NCI-H526 treated with DMSO at 0.1 percent for 48 hours (cell line): ENCODE measurements at regions not wholly inside any gene's neighbourhood (a gene's known extent, or its start where the extent isn't known, plus 50 kb on each side); places are given as distances from the start of the nearest gene placed in this dataset.
"Not testable (repeated sequence)": the region's sequence is repeated elsewhere in the genome, so short reads cannot be mapped to it uniquely, and the experiment has no call there.

Source experiments
- DNase-seq: peaks from one replicate; lab custom pipeline; 2025; lab: John Stamatoyannopoulos, UW

DNA sequence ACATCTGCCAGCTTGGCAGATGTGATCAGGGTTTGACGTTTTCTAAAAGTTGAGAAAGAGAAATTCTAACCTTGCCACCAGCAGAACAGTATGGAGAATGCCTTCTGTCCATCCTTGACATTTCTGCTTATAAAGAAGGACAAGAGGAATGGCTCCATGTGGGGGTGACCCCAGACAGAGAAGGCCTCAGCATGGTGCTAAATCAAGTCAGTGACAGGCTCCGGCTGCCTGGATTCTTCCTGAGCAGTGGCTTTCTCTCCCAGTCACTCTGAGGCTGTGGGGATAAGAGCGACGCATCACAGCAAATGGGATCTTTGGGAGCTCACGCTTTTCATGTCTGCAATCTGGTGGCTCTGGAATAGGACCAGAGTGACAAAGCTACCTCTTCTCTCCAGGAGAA is 640.2 kb upstream of the CAMK1G start:
- DNase-seq: no peak

DNA sequence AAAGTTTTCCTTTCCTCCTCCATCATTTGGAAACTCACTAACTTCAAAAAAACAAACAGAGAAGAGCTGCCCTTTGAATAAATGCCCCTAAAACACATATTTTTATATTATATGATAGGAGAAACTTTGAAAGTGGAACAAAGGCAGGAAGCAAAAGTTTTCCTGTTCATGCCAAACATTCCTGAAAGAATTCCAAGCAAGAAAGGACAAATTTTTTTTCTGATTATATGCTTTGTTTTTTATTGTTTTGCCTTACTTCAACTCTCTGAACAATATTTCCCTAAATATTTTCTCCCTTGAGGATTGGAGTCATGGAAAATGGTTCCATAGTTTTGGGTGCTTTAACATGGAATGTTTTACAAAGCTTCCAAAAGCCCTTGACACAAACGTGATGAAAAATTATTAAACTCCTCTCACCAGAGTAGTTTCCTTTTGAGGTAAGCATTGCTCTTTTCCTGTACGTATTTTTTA is 638.5 kb upstream of the CAMK1G start:
- DNase-seq: no peak

DNA sequence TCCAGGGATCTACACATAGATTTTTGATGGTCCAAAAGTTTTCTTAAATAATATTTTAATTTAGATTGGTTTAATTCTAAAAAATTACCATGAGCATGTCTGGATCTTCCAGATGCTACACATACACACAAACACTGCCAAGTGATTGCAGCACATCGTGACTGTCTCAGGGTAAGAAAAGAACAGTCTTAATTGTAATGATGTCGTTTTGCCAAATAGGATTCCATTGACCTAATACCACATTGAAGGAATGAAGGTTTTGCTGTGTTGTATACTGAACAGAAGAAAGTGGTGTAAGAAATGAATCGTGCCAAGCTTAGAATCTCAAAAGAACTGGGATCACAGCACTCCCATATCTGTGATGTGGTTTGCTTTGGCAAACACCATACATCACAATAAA is 633.3 kb upstream of the CAMK1G start:
- no peak for DNase-seq

DNA sequence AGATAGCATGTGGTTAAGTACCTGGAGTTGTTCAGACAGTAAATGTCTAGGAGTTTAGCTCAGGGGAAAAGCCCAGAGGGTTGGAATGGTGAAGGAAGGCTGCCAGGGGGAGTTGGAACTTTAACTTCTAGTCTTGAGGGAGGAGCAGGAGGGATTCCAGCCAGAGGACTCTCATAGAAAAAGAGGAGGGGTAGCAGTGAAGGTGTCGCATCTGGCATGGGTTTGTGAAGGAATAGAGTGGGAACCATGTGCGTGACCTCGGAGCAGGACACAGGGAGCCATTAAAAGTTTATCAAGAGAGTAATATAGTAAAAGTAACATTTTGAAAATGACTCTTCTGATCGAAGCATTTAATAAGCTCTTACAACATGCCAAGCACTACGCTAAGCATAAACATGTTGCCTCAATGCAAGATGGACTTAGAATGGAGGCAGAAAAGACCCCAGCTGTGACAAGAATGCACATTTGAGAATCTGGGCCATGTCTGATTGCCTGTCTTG is 632.4 kb upstream of the CAMK1G start:
- DNase-seq: no peak

DNA sequence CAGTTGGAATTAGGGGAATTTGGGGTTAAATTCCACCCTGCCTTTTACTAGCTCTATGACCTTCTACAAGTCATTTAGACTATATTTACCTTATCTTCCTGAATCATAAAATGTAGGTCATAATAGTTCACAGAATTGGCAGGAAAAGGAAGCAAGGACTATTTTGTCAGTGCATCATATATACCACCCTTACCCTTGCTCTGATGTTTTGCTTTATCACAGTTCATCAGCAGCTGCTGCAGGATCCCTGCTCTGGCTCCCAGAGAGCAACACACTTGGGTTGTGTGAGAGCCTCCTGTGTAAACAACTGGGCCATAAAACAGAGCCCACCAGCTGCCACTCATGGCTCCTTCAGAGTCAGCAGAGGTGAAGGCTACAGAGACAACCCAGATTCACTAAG is 631.6 kb upstream of the CAMK1G start:
- DNase-seq: no peak

DNA sequence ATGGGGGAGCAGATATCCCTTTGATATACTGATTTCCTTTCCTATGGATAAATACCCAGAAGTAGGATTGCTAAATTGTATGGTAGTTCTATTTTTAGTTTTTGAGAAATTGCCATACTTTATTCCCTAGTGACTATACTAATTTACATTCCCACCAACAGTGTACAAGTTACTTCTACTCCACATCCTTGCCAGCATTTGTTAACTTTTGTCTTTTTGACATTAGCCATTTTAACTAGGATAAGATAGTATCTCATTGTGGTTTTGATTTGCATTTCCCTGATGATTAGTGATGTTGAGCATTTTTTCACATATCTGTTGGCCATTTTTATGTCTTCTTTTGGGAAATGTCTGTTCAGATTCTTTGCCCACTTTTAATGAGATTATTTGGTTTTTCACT is 620.6 kb upstream of the CAMK1G start:
- no peak for DNase-seq

DNA sequence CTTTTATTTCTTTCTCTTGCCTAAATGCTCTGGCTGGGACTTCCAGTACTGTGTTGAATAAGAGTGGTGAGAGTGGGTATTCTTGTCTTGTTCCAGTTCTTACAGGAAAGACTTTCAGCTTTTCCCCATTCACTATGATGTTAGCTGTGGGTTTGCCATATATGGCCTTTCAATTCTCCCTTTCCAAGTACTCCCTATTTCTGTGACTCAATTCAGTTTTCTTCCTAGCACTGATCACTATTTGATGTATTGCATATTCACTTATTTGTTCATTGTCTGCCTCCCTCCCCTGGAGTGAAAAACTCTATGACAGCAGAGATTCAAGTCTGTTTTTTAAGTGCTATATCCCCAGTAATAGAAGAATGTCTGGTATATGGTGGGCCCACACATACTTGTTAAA is 618.2 kb upstream of the CAMK1G start:
- no peak for DNase-seq

DNA sequence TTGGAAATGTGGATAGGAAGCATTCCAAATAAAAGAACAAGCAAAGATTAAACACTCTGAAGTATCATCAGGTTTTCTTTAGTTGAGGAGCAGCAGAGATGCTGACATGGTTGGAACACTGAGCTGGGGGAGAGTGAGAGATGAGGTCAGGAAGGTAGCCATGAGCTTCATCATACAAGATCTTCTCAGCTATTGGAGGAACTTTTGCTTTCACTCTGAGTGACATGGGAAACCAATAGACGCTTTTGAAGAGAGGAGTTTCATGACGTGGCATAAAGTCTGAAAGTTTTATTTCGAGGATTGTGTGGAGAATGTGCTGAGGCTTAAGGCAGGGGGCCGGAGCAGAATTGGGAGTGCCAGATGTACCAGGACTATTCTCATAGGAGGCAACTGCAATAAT is 616.2 kb upstream of the CAMK1G start:
- no peak for DNase-seq

DNA sequence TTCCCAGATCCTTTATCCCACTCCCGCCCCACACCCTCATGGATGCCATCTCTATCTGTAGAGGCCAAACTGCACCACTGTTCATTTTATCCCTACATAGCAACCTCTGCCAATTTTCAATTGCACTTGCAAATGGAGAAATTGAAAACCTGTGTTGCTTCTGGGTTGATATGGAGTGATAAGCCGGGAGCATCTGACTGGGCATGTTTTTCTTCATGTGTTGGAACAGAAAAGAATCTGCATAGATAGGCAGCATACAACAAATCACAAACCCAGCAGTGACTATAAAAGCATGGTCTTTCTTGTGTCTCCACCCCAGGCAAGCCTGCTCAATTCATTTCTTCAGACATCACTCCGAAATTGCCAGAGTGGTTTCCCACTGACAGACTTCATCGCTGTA is 608.8 kb upstream of the CAMK1G start:
- DNase-seq: no peak

DNA sequence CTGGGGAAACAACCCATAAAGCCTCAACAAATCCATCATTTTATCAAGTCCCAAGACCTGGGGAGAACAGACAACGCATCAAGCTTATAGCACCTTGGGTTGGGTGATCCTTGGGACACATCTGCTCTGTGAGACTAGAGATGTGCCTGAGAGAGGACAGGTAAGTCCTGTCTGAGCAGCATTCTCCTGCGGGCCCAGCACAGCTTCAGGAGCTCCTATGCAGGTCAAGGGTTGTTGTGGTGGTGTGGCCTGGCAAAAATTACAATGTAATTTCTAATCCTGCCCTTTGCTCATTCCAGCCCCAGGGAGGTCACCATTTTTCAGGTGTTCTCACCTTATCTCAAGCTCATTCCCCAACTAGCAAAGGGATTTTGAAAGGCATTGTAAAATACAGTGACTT is 608.1 kb upstream of the CAMK1G start:
- no peak for DNase-seq

DNA sequence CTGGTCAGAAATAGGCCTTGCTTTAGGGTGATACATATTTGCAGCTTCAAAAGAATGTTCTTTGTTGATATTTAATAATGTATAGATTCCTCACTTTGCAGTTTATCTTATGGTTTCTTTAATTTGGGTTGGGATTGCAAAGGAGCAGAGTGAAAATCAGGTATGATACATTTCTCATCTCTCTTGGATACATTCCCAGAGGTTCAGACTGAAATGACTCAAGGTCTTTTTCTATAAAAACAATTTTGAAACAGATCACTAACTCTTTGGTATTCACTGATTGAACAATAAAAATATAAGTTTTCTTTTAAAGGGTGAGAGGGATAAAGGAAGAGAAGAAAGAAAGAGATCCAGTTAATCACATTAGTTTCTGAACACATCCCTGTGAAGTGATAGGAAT is 606.5 kb upstream of the CAMK1G start:
- no peak for DNase-seq

DNA sequence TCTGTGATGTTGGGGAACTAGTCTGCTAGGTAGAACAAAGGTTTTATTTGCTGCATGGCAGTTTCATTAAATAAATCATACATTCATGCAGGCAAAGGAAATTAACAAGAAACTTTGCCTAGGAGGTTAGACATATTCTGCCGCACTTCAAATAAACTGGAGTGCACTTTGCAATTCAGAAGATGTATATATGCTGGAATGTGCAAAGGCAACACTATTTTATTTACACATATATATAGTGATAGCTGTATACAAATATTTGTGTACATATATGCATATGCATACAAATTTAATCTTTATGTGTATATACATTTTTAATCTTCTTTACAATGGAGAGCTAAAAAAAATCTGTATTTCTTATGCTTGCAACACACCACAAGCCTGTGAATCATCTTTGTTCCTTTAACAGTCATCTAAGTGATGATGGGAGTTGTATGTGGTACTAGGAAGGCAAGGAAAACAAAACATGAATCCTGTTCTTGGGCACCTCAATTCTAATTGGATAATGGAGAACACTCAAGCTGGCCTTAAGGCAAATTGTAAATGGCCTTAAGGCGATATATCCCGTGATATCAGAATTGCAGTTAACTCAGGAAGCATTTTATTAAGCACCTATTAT is 605.8 kb upstream of the CAMK1G start:
- DNase-seq: no peak

DNA sequence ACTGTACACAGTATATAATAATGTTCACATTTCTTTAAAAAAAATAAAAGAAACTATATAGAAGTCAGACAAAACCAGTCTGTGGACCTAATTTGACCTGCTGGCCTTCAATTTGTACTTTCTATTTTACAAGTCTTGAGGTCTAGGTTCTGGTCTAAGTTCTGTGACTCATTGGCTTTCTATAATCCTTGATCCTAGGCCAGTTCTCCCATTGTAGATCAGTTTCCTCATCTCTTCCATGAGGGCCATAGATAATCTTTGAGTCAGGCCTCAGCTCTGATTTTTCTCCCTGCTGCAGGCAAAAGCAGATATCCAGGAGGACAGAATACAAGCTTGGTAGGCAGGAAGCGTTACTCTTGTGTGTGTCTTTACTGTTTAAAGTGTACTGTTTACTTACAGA is 603.7 kb upstream of the CAMK1G start:
- DNase-seq: no peak

DNA sequence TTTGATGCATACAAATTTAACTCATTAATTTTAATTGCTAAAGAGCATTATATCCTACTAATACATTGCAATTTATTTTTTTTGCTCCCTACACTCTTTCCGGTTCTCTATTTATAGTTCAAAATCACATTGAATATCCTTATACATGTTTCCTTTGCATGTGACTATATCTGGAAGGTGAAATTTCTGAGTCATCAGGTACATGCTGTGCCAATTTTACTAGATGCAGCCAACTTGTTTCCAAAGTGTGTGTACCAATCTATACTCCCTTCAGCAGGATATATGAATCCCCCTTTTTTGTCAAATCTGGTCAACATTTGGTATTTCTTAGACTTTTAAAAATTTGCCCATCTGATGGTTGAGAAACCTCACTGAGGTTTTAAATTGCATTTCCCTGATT is 602.9 kb upstream of the CAMK1G start:
- DNase-seq: no peak

DNA sequence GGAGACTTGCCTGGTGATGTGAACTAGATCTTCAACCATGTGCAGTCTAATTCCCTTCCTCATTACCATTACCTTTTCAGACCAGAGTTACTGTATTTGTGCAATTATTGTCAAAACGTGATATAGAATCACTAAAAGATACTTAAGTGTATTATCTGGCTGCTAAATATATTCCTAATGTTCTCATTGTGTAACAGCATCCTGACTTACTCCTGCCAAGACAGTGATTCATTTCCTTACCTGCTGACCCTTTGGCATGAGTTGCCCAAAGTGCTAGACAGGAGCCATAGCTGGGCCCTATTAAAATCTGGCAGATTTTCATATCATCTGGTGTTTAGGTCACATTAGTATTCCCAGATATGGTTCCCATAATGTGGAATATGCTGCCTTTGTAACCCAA is 598.3 kb upstream of the CAMK1G start:
- no peak for DNase-seq

DNA sequence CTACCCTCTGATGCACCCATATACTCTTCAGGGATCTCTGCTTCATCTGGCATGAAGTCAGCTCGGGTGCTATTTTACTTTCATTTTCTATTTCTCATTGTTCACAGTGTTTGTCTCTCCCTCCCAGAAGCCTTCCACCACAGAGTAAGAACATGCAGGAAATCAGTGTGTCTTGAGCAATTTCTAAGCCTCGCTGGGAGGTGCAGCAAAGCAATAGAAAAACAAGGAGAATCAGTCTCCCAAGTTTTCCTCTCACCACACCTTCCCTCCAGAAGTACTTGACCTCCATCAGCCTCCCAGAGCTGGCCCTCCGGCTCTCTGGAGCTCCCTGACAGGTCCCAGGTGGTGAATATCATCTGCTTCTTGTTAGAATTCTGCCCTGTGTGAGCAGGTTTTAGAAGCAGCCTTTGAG is 594.7 kb upstream of the CAMK1G start:
- DNase-seq: no peak

DNA sequence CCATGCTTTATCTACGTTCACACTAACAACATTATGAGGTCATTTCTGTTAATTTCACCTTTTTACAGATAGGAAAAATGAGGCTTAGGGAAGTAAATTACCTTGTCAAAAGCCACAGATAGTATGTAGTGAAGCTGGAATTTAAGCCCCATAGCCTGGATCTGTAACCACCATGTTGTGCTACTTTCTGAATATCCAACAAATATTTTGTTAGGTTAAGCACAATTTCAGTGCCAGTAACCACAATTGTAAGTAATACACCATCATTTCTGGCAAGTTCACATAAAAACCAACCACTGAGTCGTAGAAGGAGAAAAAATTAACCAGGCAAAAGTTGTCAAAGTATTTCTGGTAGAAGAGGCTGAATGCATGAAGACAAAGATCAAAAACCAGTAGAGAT is 593.1 kb upstream of the CAMK1G start:
- no peak for DNase-seq

DNA sequence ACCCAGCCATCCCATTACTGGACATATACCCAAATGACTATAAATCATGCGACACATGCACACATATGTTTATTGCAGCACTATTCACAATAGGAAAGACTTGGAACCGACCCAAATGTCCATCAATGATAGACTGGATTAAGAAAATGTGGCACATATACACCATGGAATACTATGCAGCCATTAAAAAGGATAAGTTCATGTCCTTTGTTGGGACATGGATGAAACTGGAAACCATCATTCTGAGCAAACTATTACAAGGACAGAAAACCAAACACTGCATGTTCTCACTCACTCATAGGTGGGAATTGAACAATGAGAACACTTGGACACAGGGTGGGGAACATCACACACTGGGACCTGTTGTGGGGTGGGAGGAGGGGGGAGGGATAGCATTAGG is 586.5 kb upstream of the CAMK1G start:
- DNase-seq: not testable (repeated sequence)

DNA sequence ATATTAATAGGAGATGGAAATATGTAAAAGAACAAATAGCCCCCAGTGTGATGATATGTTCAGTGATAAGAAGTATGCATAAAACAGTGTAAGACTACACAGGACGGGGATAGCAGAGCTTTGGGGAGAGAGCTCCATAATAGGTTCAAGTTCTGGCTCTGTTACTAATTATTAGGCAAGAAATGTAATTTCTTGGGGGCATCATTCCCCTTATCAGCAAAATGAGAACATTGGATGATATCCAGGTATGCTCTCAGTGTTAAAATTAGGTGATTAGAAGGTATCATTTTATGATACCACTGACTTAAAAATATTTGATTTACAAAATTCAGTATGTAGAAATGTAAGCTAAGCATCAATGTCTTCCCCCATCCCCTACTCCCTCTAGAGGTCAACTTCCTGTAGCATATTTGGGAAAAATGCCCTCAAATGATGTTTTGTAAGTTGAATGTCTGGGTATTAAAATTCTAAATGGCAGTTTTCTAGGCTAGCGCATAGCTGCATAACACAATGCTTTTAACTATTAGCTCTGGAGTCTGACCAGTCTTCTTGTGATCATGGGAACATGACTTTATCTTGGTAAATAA is 585.7 kb upstream of the CAMK1G start:
- no peak for DNase-seq

DNA sequence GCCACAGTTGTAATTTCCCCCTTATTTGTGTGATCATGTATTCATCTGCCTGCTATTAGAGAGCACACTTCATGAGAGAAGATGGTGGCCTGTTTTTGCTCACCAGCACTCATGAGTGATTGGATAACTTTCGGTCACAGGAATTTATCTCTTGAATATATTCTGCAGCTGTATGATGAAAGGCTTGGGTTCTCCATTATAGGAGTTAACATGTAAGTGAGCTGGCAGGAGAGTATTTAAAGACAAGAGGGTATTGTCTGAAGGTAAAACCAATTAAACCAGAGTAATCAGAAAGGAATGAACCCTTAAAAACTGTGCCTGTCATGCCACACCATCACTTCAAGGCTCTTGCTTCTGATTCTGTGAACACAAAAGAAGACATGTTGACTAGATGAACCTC is 574.9 kb upstream of the CAMK1G start:
- DNase-seq: no peak

DNA sequence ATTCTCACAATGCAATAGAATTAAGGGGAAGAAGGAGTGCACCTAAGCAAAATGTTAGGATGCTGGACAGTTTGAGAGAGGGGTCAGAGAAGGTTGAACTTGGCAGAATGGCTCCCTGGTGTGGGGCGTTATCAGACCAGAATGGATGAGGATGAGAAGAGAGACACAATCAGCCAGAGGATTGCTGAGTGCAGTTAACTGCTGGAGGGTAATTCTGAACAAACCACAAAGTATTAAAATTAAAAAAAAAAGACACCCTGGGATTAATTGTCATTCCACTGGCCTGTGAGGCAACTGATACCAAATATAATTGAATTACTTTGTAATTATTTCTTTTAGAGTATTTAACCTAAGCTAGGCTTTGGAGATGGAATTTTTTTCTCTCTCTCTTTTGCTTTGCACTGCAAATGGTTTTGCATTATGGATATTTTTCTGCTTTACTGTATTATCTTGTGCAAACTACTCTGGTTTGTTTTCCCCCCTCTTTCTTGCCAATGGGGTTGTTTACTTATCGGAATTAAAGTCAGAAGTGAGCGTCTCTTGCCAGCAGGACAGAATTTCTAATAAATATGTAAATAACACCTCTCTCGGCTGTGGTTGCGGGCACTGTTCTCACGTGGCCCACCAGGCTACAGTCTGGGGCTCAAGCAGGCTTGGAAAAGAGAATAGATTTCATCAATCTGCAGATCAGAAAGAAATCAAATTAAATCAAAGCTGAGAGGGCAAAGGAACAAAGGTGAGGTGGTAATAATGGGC is 572.9 kb upstream of the CAMK1G start:
- peak; percentile 38 for DNase-seq

DNA sequence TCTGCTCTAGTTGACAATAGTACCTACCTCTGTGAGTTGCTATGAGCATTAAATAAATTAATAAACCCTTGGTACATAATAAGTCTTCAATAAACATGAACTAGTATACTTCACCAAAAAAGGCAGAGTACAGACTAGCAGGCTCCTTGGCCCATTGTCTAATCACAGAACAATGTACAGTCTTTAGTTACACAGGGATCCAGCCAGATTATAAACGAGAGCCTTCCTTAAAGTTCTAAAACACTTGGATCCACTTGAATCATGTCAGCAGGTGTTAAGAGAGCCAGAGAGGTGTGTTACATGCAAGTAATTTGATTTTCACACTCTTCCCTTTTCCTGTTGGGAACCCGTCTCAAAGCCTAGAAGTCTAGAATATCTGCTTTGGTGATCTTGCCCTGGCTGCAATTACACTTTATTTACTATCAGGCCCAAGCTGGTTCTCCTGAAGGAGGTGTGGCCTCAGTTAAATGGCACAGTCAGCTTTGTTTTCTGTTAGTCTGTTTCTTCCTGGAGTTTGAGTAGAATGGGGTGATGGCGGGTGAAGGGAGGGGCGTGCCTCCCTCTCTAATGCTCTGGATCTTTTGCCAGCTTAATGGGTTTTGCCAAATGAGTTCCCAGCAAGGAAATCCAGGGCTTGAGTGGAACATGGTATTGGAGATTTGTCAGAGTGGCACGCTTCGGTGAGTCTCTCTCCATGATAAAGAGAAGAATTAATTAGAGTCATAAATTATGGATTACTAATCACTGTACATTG is 570.9 kb upstream of the CAMK1G start:
- no peak for DNase-seq

DNA sequence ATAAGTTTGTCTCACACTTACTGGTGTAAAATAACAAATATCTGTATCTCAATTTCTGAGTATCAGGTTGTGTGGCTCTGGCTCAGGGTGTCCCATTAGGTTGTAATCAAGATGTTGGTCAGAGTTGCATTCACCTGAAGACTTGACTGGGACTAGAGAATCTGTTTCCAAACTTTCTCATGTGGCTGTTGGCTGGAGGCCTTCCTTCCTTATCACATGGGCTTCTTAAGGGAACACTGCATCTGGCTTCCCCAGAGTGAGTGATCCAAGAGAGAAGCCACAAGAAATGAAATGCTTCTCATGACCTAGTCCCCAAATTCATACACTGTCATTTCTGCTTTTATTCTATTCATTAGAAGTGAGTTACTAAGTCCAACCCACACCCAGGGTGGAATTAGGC is 568.4 kb upstream of the CAMK1G start:
- DNase-seq: no peak
